Spinal cord (tissue), 9 donors: ENCODE measurements at regions not wholly inside any gene's neighbourhood (a gene's known extent, or its start where the extent isn't known, plus 50 kb on each side); places are given as distances from the start of the nearest gene placed in this dataset.

Experiments used
- DNase-seq, 6 donors: peaks; one replicate each; pipeline versions ENCODE4 v3.0.0 to v3.0.0-alpha.2; 2013 to 2015; ENCODE audit warnings: low spot score in 6 of 6, low read depth in 4 of 6
- H3K27ac ChIP-seq: one replicate; pipeline ENCODE4 v1.5.1; 2013; ENCODE audit warnings: low read depth, low read length, control low read depth
- H3K27me3 ChIP-seq: one replicate; pipeline ENCODE4 v1.6.1; 2013; ENCODE audit warnings: low read length; ENCODE audit not compliant: control insufficient read depth, insufficient read depth
- H3K36me3 ChIP-seq: one replicate; pipeline ENCODE4 v1.6.1; 2013; ENCODE audit warnings: low read length; ENCODE audit not compliant: control insufficient read depth, insufficient read depth
- H3K4me1 ChIP-seq: one replicate; pipeline ENCODE4 v1.6.1; 2013; ENCODE audit warnings: low read length; ENCODE audit not compliant: control insufficient read depth, insufficient read depth
- H3K4me3 ChIP-seq: one replicate; pipeline ENCODE4 v1.5.1; 2013; ENCODE audit warnings: low read depth, low read length, control low read depth
- H3K9me3 ChIP-seq: one replicate; pipeline ENCODE4 v1.6.1; 2013; ENCODE audit warnings: low read length; ENCODE audit not compliant: control insufficient read depth, insufficient read depth
- WGBS: methylation state at CpG from one replicate; pipeline ENCODE4 v1.1.5; 2013; ENCODE audit warnings: missing lambda C conversion rate; ENCODE audit not compliant: insufficient coverage; 5-methylcytosine and 5-hydroxymethylcytosine counted together
- donor health status: healthy.

- no peaks in the 10 kb centered on the region for H3K9me3 ChIP-seq
- no peaks in the 10 kb centered on the region for H3K36me3 ChIP-seq
- no peaks in the 10 kb centered on the region for H3K4me1 ChIP-seq
- H3K27ac ChIP-seq, result no peak overlapping the region
- WGBS, result 53% methylated on average over 2 of the region's 3 CpGs
- no peak overlapping the region for H3K4me3 ChIP-seq
- DNase-seq, result no peak
- H3K27me3 ChIP-seq, result no peaks in the 10 kb centered on the region
Observed at GRCh38 chr2:219758907-219759680, 131.7 kb downstream of the SLC4A3 start.

- Histone ChIP-seq H3K27ac (no peak overlapping the region), H3K4me1 (no peaks in the 10 kb centered on the region), H3K4me3 (no peak overlapping the region), H3K9me3 (no peaks in the 10 kb centered on the region), H3K27me3 (no peaks in the 10 kb centered on the region), H3K36me3 (no peaks in the 10 kb centered on the region)
- no peak for DNase-seq
- 63% methylated on average over 2 of the region's 3 CpGs for WGBS
Observed at GRCh38 chr2:219759801-219760200, 132.4 kb downstream of the SLC4A3 start.

DNA sequence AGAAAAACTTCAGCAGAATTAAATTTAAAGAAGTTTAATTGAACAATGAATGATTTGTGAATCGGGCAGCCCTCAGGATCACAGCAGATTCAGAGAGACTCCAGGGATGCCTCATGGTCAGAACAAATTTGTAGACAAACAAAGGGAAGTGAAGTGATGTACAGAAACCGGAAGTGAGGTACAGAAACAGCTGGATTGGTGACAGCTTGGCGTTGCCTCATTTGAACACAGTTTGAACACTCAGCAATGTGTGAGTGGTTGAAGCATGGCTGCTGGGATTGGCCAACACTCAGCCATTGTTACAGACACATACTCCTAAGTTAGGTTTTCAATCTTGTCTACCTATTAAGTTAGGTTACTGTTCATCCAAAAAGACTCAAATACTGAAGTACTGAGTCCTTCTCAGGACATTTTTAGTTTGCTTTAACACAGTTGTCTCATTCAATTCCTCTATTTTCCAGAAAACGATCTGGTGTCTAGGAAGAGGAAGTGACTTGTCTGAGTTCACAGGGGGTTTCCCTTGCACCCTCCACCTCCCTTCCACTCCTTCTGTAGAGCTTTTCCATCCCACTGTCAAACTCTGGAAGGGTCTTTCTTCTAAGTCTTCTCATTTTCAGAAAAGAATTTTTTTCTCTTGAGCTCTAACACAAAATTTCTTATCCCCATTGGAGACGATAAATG is 137.9 kb downstream of the SLC4A3 start:
- Histone ChIP-seq H3K27ac (no peak overlapping the region), H3K9me3 (no peaks in the 10 kb centered on the region), H3K27me3 (no peaks in the 10 kb centered on the region), H3K4me1 (peaks cover 6% of the 10 kb centered on the region), H3K36me3 (no peaks in the 10 kb centered on the region), H3K4me3 (no peak overlapping the region)
- DNase-seq, result no peak
- 100% methylated on average over 1 of the region's 5 CpGs for WGBS

GRCh38 chr2:219766658-219767057 is 139.2 kb downstream of the SLC4A3 start:
- peaks cover 6% of the 10 kb centered on the region for H3K4me1 ChIP-seq
- no peak overlapping the region for H3K27ac ChIP-seq
- WGBS, result 100% methylated on average over 5 of the region's 5 CpGs
- no peaks in the 10 kb centered on the region for H3K36me3 ChIP-seq
- H3K27me3 ChIP-seq, result no peaks in the 10 kb centered on the region
- H3K4me3 ChIP-seq, result no peak overlapping the region
- H3K9me3 ChIP-seq, result no peaks in the 10 kb centered on the region
- no peak for DNase-seq

GRCh38 chr2:219769090-219769910 is 141.9 kb downstream of the SLC4A3 start:
- peak in 1 of 6 donors; percentile 40 for DNase-seq
- H3K27me3 ChIP-seq, result no peaks in the 10 kb centered on the region
- 49% methylated on average over 10 of the region's 16 CpGs for WGBS
- no peak overlapping the region for H3K4me3 ChIP-seq
- H3K27ac ChIP-seq, result peak overlapping the region; percentile 69
- no peaks in the 10 kb centered on the region for H3K36me3 ChIP-seq
- no peaks in the 10 kb centered on the region for H3K9me3 ChIP-seq
- peaks cover 6% of the 10 kb centered on the region for H3K4me1 ChIP-seq

DNA sequence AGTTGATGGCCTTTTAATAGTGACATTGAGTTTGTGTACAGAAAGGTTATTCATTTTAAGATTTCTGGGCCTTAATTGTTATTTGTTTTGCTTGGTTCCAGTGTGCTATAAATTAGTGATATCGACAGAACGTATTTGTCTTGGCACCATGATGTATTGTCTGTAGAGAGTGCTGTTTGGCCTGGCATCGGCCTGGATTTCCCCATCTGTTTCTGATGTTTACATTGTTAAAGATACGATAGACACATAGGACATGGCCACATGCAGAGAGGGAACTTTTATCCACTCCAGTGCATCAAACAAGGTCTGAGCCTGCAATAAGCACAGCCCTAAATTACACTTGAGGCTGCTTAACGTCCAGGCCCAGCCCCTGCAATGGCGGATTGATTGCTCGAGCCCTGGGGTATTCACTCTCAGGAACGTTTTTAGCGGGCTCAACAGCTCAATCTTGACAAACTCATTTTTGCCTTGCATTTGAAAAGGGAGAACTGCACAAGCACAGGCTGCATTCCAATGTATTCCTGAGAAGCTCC is 144.7 kb downstream of the SLC4A3 start:
- no peaks in the 10 kb centered on the region for H3K27me3 ChIP-seq
- H3K27ac ChIP-seq, result no peak overlapping the region
- 50% methylated on average over 8 of the region's 9 CpGs for WGBS
- no peak overlapping the region for H3K4me3 ChIP-seq
- H3K9me3 ChIP-seq, result no peaks in the 10 kb centered on the region
- H3K36me3 ChIP-seq, result no peaks in the 10 kb centered on the region
- peaks cover 6% of the 10 kb centered on the region for H3K4me1 ChIP-seq
- DNase-seq, result peak in 2 of 6 donors; percentile 61 to 70

DNA sequence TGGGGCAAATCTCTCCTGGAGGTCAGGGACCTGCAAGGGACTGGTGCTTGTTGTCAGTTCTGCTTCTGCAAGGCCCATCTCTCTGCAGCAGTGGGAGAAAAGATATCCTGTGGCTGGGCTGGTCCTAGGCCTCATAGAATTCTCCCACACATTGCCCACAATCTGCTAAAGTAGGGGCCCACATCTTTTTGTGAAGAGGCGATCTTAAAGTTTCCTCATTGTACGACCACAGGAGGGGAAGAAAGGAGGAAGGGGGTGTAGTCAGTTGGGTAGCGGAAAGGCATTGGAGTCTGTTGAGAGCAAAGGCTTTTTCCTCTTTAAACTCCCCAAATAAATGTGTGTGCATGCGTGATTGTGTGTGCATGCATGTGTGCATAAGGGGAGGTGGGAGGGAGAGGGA is 145.3 kb downstream of the SLC4A3 start:
- H3K36me3 ChIP-seq, result no peaks in the 10 kb centered on the region
- WGBS, result 73% methylated on average over 2 of the region's 4 CpGs
- H3K27ac ChIP-seq, result no peak overlapping the region
- H3K9me3 ChIP-seq, result no peaks in the 10 kb centered on the region
- DNase-seq, result no peak
- H3K27me3 ChIP-seq, result no peaks in the 10 kb centered on the region
- no peak overlapping the region for H3K4me3 ChIP-seq
- H3K4me1 ChIP-seq, result peaks cover 6% of the 10 kb centered on the region

DNA sequence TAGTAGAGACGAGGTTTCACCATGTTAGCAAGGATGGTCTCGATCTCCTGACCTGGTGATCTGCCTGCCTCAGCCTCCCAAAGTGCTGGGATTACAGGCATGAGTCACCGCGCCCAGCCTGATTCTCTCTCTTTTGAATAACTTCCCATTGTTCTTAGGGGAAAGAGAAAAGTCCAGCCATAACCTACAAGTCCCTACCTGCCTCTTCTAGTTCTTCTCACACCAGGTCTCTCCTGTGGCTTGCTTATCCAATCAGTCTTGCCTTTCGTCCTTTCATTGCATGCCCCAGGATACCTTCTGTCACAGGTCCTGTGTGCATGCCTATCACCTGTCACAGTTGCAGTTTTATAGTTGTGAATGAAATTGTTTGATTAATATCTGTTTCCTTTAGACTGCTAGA is 148.1 kb downstream of the SLC4A3 start:
- no peaks in the 10 kb centered on the region for H3K9me3 ChIP-seq
- no peaks in the 10 kb centered on the region for H3K4me1 ChIP-seq
- H3K27ac ChIP-seq, result no peak overlapping the region
- no peak for DNase-seq
- WGBS, result 92% methylated on average over 2 of the region's 5 CpGs
- H3K27me3 ChIP-seq, result no peaks in the 10 kb centered on the region
- no peak overlapping the region for H3K4me3 ChIP-seq
- H3K36me3 ChIP-seq, result no peaks in the 10 kb centered on the region

DNA sequence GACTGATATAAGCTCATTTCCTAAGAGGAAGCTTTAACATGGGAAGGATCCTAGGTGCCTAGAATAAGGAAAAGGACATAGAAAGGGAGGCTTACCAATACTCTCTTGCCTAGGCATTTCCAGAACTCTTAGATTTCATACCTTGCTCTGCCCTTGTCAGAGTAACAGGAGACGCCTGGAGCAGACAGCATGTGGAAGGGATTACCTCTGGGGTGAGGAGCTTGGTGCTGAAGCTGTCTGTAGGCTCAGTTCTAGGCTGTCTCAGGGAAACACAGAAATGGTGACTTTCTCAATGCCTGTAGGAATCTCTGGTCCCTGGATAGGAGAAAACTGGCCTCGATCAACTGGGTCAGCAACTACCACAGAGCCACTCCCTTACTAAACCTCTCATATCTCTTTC is 150.0 kb downstream of the SLC4A3 start:
- H3K27ac ChIP-seq, result no peak overlapping the region
- H3K27me3 ChIP-seq, result no peaks in the 10 kb centered on the region
- H3K4me1 ChIP-seq, result no peaks in the 10 kb centered on the region
- no peak for DNase-seq
- no peaks in the 10 kb centered on the region for H3K9me3 ChIP-seq
- no peaks in the 10 kb centered on the region for H3K36me3 ChIP-seq
- no peak overlapping the region for H3K4me3 ChIP-seq
- WGBS, result 88% methylated on average over 1 of the region's 2 CpGs
